Suprapubic skin (tissue), 4 donors: ENCODE measurements at regions not wholly inside any gene's neighbourhood (a gene's known extent, or its start where the extent isn't known, plus 50 kb on each side); places are given as distances from the start of the nearest gene placed in this dataset.

ENCODE experiments used
- DNase-seq, 2 donors: peaks; one replicate each; pipeline ENCODE4 v3.0.0-alpha.2; 2019; ENCODE audit warnings: low spot score in 2 of 2
- H3K27ac ChIP-seq: fragments of 200-600 bp; sonication (generic); one replicate; pipeline ENCODE4 v1.5.1; 2019
- H3K27me3 ChIP-seq: fragments of 200-600 bp; sonication (generic); one replicate; pipeline ENCODE4 v1.5.1; 2019
- H3K36me3 ChIP-seq: fragments of 200-600 bp; sonication (generic); one replicate; pipeline ENCODE4 v1.5.1; 2019
- H3K4me1 ChIP-seq: fragments of 200-600 bp; sonication (generic); one replicate; pipeline ENCODE4 v1.5.1; 2019
- H3K4me3 ChIP-seq: fragments of 200-600 bp; sonication (generic); one replicate; pipeline ENCODE4 v1.5.1; 2019; ENCODE audit warnings: mild to moderate bottlenecking
- H3K9me3 ChIP-seq: fragments of 200-600 bp; sonication (generic); one replicate; pipeline ENCODE4 v1.5.1; 2019
- CTCF ChIP-seq, 2 donors: fragments of 200-600 bp in 1 of 2; fragments of 450-650 bp in 1 of 2; sonication (generic) in 1 of 2; IDR thresholded peaks; one replicate each; pipeline ENCODE4 v1.5.1; 2016 to 2019; ENCODE audit warnings: antibody characterized with exemption in 2 of 2, mild to moderate bottlenecking in 1 of 2, moderate library complexity in 1 of 2
- EP300 ChIP-seq: sonication (generic); formaldehyde crosslinking; IDR thresholded peaks from one replicate; pipeline ENCODE4 v1.6.1; 2017; ENCODE audit warnings: antibody characterized with exemption
- POLR2A ChIP-seq, 2 donors: fragments of 450-650 bp; IDR thresholded peaks; one replicate each; pipeline ENCODE4 v1.6.1; 2017; ENCODE audit warnings: antibody characterized with exemption in 2 of 2, mild to moderate bottlenecking in 2 of 2, moderate library complexity in 2 of 2
- POLR2AphosphoS5 ChIP-seq, 3 donors: sonication (generic); formaldehyde crosslinking; IDR thresholded peaks; one replicate each; pipeline ENCODE4 v1.6.1; 2017; ENCODE audit warnings: antibody characterized with exemption in 3 of 3
- WGBS: methylation state at CpG from one replicate; pipeline ENCODE4 v1.1.5; 2018; 5-methylcytosine and 5-hydroxymethylcytosine counted together

- no peak for TF ChIP-seq POLR2A (IDR thresholded peaks at IDR 0.05)
- peak in 1 of 2 donors; percentile 15 for TF ChIP-seq CTCF (IDR thresholded peaks at IDR 0.05)
- Histone ChIP-seq H3K4me1 (no peaks in the 10 kb centered on the region), H3K36me3 (no peaks in the 10 kb centered on the region), H3K9me3 (peaks cover 7% of the 10 kb centered on the region), H3K27ac (no peak overlapping the region), H3K27me3 (no peaks in the 10 kb centered on the region), H3K4me3 (no peak overlapping the region)
- 61% methylated on average over 4 of the region's 4 CpGs for WGBS
- no peak for DNase-seq
Observed at GRCh38 chr19:23817519-23817918, 58.8 kb upstream of the ZNF681 start.

- H3K4me3 ChIP-seq, result no peak overlapping the region
- WGBS, result 60% methylated on average over 3 of the region's 3 CpGs
- H3K36me3 ChIP-seq, result no peaks in the 10 kb centered on the region
- no peaks in the 10 kb centered on the region for H3K27me3 ChIP-seq
- no peak overlapping the region for H3K27ac ChIP-seq
- no peak for DNase-seq
- H3K9me3 ChIP-seq, result no peaks in the 10 kb centered on the region
- TF ChIP-seq POLR2AphosphoS5 (IDR thresholded peaks at IDR 0.05), result no peak
- no peak for TF ChIP-seq CTCF (IDR thresholded peaks at IDR 0.05)
- TF ChIP-seq EP300, result no peak
- no peak for TF ChIP-seq POLR2A (IDR thresholded peaks at IDR 0.05)
- H3K4me1 ChIP-seq, result no peaks in the 10 kb centered on the region
Observed at GRCh38 chr19:23810496-23810895, 51.8 kb upstream of the ZNF681 start.
